GM21423 (cell line): ENCODE measurements at regions not wholly inside any gene's neighbourhood (a gene's known extent, or its start where the extent isn't known, plus 50 kb on each side); places are given as distances from the start of the nearest gene placed in this dataset.

Experiments
- ATAC-seq: cut with Tn5 transposase; IDR thresholded peaks from one replicate; pipeline ENCODE4 v1.9.1; 2021; ENCODE audit warnings: mild to moderate bottlenecking, moderate library complexity; ENCODE audit not compliant: unreplicated experiment

DNA sequence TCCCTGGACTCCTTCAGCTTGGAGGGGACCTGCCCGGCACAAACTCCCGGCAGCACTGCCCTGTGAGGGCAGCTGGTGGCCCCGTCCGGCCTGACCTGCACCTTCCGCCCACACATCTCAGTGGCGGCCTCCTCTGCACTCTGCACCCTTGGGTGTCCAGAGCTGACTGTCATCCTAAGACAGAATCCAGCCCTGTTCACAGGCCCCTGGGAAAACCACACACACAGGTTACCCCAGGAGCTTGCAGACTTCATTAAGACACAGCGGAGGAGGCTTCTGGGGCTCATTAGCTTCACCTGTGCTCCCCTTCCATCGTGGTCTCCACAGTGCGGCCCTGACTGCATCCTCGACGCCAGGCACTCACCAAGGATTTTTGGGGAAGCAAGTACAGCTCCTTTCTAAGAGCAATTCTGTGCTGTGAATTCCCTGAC is 51.5 kb upstream of the SHH start:
- no peak for ATAC-seq

DNA sequence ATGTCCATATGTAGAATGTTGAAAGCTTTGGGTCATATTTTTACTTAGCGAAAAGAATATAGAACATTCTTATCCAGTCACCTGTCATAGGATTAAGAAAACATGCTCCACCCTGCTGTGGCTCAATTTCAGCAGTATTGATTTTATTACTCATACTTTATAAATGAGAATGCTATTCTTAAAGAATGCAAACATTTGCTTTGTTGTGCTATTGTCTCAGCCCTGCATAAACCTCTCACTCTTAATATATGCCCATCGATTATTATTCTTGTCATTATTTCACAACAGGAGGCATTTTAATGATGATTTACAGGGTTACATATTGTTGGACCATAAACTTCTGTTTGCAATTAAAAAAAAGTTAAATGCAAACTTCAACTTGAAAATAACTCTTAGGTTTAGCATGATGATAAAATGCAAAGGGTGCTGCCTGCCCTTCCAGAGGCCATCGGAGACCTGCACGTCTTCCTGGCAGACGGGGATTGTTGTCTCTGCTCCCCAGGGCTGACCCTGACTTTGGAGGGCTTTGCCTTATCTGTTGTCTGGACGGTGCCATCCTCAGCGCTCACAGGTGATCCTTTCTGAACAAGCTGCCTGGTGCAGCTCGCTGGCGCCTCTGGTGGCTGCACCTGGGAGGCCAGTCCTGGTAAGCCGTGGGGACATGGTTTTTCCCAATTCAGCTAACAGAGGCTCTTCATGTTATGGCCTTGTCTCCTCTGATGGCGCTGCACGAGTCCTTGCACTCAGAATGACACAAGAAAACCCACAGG is 50.0 kb upstream of the SHH start:
- ATAC-seq: no peak
